ENCODE measurements at regions not wholly inside any gene's neighbourhood (a gene's known extent, or its start where the extent isn't known, plus 50 kb on each side); places are given as distances from the start of the nearest gene placed in this dataset.

- Histone ChIP-seq H3K36me3 (replicated peaks; ENCODE audit: control insufficient read depth, insufficient read depth, low read length) (no peaks in the 10 kb centered on the region), H3K4me3 (ENCODE audit: insufficient read depth, low read depth, low read length) (no peak overlapping the region), H3K27me3 (ENCODE audit: control insufficient read depth, insufficient read depth, low read length) (no peaks in the 10 kb centered on the region)
- DNase-seq = no peak
These were observed 129.9 kb upstream of the ARID1B start for GRCh38 chr6:156647140-156647784.

GRCh38 chr6:156646496-156646895 lies 130.7 kb upstream of the ARID1B start:
- Histone ChIP-seq H3K36me3 (replicated peaks; ENCODE audit: control insufficient read depth, insufficient read depth, low read length) (no peaks in the 10 kb centered on the region), H3K4me3 (ENCODE audit: insufficient read depth, low read depth, low read length) (no peak overlapping the region), H3K27me3 (ENCODE audit: control insufficient read depth, insufficient read depth, low read length) (no peaks in the 10 kb centered on the region)
- DNase-seq = no peak

GRCh38 chr6:156645097-156645496 lies 132.1 kb upstream of the ARID1B start:
- Histone ChIP-seq H3K4me3 (ENCODE audit: insufficient read depth, low read depth, low read length) (no peak overlapping the region), H3K27me3 (ENCODE audit: control insufficient read depth, insufficient read depth, low read length) (no peaks in the 10 kb centered on the region), H3K36me3 (replicated peaks; ENCODE audit: control insufficient read depth, insufficient read depth, low read length) (no peaks in the 10 kb centered on the region)
- no peak for DNase-seq

- Histone ChIP-seq H3K36me3 (replicated peaks; ENCODE audit: control insufficient read depth, insufficient read depth, low read length) (no peaks in the 10 kb centered on the region), H3K4me3 (ENCODE audit: insufficient read depth, low read depth, low read length) (no peak overlapping the region), H3K27me3 (ENCODE audit: control insufficient read depth, insufficient read depth, low read length) (no peaks in the 10 kb centered on the region)
- no peak for DNase-seq
These were observed 138.0 kb upstream of the ARID1B start for GRCh38 chr6:156639009-156639721.

GRCh38 chr6:156638581-156638980 lies 138.6 kb upstream of the ARID1B start:
- H3K36me3 ChIP-seq (replicated peaks; ENCODE audit: control insufficient read depth, insufficient read depth, low read length) = no peaks in the 10 kb centered on the region
- no peak overlapping the region for H3K4me3 ChIP-seq (ENCODE audit: insufficient read depth, low read depth, low read length)
- no peaks in the 10 kb centered on the region for H3K27me3 ChIP-seq (ENCODE audit: control insufficient read depth, insufficient read depth, low read length)
- no peak for DNase-seq

- no peaks in the 10 kb centered on the region for H3K36me3 ChIP-seq (replicated peaks; ENCODE audit: control insufficient read depth, insufficient read depth, low read length)
- H3K27me3 ChIP-seq (ENCODE audit: control insufficient read depth, insufficient read depth, low read length) = no peaks in the 10 kb centered on the region
- H3K4me3 ChIP-seq (ENCODE audit: insufficient read depth, low read depth, low read length) = no peak overlapping the region
- no peak for DNase-seq
These were observed 142.2 kb upstream of the ARID1B start for GRCh38 chr6:156634951-156635371.

GRCh38 chr6:156634048-156634447 lies 143.1 kb upstream of the ARID1B start:
- H3K27me3 ChIP-seq (ENCODE audit: control insufficient read depth, insufficient read depth, low read length) = no peaks in the 10 kb centered on the region
- no peak overlapping the region for H3K4me3 ChIP-seq (ENCODE audit: insufficient read depth, low read depth, low read length)
- H3K36me3 ChIP-seq (replicated peaks; ENCODE audit: control insufficient read depth, insufficient read depth, low read length) = no peaks in the 10 kb centered on the region
- no peak for DNase-seq

GRCh38 chr6:156633291-156633690 lies 143.9 kb upstream of the ARID1B start:
- no peaks in the 10 kb centered on the region for H3K36me3 ChIP-seq (replicated peaks; ENCODE audit: control insufficient read depth, insufficient read depth, low read length)
- DNase-seq = no peak
- no peaks in the 10 kb centered on the region for H3K27me3 ChIP-seq (ENCODE audit: control insufficient read depth, insufficient read depth, low read length)
- no peak overlapping the region for H3K4me3 ChIP-seq (ENCODE audit: insufficient read depth, low read depth, low read length)

- Histone ChIP-seq H3K36me3 (replicated peaks; ENCODE audit: control insufficient read depth, insufficient read depth, low read length) (no peaks in the 10 kb centered on the region), H3K27me3 (ENCODE audit: control insufficient read depth, insufficient read depth, low read length) (no peaks in the 10 kb centered on the region), H3K4me3 (ENCODE audit: insufficient read depth, low read depth, low read length) (no peak overlapping the region)
- DNase-seq = peak; percentile 26
These were observed 146.4 kb upstream of the ARID1B start for GRCh38 chr6:156630613-156631302.

- Histone ChIP-seq H3K4me3 (ENCODE audit: insufficient read depth, low read depth, low read length) (no peak overlapping the region), H3K36me3 (replicated peaks; ENCODE audit: control insufficient read depth, insufficient read depth, low read length) (no peaks in the 10 kb centered on the region), H3K27me3 (ENCODE audit: control insufficient read depth, insufficient read depth, low read length) (no peaks in the 10 kb centered on the region)
- no peak for DNase-seq
These were observed 148.4 kb upstream of the ARID1B start for GRCh38 chr6:156628805-156629204.

GRCh38 chr6:156627524-156627923 lies 149.7 kb upstream of the ARID1B start:
- Histone ChIP-seq H3K36me3 (replicated peaks; ENCODE audit: control insufficient read depth, insufficient read depth, low read length) (no peaks in the 10 kb centered on the region), H3K4me3 (ENCODE audit: insufficient read depth, low read depth, low read length) (no peak overlapping the region), H3K27me3 (ENCODE audit: control insufficient read depth, insufficient read depth, low read length) (no peaks in the 10 kb centered on the region)
- DNase-seq = no peak

- DNase-seq = no peak
- no peaks in the 10 kb centered on the region for H3K36me3 ChIP-seq (replicated peaks; ENCODE audit: control insufficient read depth, insufficient read depth, low read length)
- no peak overlapping the region for H3K4me3 ChIP-seq (ENCODE audit: insufficient read depth, low read depth, low read length)
- no peaks in the 10 kb centered on the region for H3K27me3 ChIP-seq (ENCODE audit: control insufficient read depth, insufficient read depth, low read length)
These were observed 155.0 kb upstream of the ARID1B start for GRCh38 chr6:156622185-156622584.

GRCh38 chr6:156620331-156620730 lies 156.8 kb upstream of the ARID1B start:
- DNase-seq = no peak
- Histone ChIP-seq H3K4me3 (ENCODE audit: insufficient read depth, low read depth, low read length) (no peak overlapping the region), H3K36me3 (replicated peaks; ENCODE audit: control insufficient read depth, insufficient read depth, low read length) (no peaks in the 10 kb centered on the region), H3K27me3 (ENCODE audit: control insufficient read depth, insufficient read depth, low read length) (no peaks in the 10 kb centered on the region)

- peak; percentile 61 for DNase-seq
- Histone ChIP-seq H3K27me3 (ENCODE audit: control insufficient read depth, insufficient read depth, low read length) (no peaks in the 10 kb centered on the region), H3K36me3 (replicated peaks; ENCODE audit: control insufficient read depth, insufficient read depth, low read length) (no peaks in the 10 kb centered on the region), H3K4me3 (ENCODE audit: insufficient read depth, low read depth, low read length) (no peak overlapping the region)
These were observed 158.5 kb upstream of the ARID1B start for GRCh38 chr6:156618600-156619205.

GRCh38 chr6:156617941-156618340 lies 159.2 kb upstream of the ARID1B start:
- Histone ChIP-seq H3K4me3 (ENCODE audit: insufficient read depth, low read depth, low read length) (no peak overlapping the region), H3K27me3 (ENCODE audit: control insufficient read depth, insufficient read depth, low read length) (no peaks in the 10 kb centered on the region), H3K36me3 (replicated peaks; ENCODE audit: control insufficient read depth, insufficient read depth, low read length) (no peaks in the 10 kb centered on the region)
- DNase-seq = no peak

All from H7 (cell line).